HG03064 (cell line): ENCODE measurements at regions not wholly inside any gene's neighbourhood (a gene's known extent, or its start where the extent isn't known, plus 50 kb on each side); places are given as distances from the start of the nearest gene placed in this dataset.
"Not testable (repeated sequence)": the region's sequence is repeated elsewhere in the genome, so short reads cannot be mapped to it uniquely, and the experiment has no call there.

Source experiments
- ATAC-seq: cut with Tn5 transposase; IDR thresholded peaks from one replicate; pipeline ENCODE4 v1.9.1; 2021; ENCODE audit warnings: low read depth; ENCODE audit not compliant: unreplicated experiment

GRCh38 chr2:208916881-208917280 lies 507.0 kb upstream of the MAP2 start:
- ATAC-seq = no peak

DNA sequence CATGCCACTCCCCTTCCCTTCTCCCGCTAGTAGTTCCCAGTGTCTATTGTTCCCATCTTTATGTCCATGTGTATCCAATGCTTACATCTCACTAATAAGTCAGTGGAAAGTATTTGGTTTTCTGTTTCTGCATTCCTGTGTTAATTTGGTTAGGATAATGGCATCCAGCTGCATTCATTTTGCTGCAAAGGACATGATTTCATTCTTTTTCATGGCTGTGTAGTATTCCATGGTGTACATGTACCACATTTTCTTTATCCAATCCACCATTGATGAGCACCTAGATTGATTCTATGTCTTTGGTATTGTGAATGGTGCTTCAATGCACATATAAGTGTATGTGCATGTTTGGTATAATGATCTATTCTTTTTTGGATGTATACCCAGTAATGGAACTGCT lies 502.5 kb upstream of the MAP2 start:
- ATAC-seq = not testable (repeated sequence)

GRCh38 chr2:208927867-208928266 lies 496.0 kb upstream of the MAP2 start:
- ATAC-seq = no peak

DNA sequence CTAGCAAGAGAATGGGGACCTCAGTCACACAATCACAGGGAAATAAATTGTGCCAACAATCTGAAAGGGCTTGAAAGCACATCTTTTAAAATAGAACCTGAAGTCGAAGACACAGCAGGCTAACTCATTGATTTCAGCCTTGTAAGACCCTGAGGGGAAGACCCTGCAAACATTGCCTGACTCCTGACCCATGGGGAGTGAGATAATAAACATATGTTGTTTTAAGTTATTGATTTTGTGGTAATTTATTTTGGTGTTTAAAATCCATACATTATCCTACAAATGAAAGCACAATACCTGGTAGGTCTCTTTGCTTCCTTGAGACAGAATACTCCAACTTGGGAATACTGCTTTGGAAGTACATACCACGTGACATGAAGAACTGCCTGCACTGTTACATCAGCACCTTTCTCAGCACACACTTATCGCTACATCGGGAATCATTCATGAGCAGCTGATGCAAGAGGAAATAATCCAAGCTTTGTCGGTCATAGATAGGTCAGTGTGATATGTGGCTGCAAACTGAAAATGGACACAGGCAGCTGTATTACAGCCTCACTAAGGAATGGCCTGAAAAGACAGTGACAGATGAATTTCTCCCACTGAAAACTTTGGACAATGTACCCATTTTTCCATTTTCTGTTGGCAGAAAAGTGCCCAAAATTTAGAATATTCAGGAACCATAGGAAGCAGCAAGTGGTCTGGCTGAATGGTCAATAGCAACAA lies 494.5 kb upstream of the MAP2 start:
- ATAC-seq = no peak

GRCh38 chr2:208929894-208930427 lies 493.9 kb upstream of the MAP2 start:
- ATAC-seq = no peak

GRCh38 chr2:208935531-208935930 lies 488.3 kb upstream of the MAP2 start:
- ATAC-seq = no peak

DNA sequence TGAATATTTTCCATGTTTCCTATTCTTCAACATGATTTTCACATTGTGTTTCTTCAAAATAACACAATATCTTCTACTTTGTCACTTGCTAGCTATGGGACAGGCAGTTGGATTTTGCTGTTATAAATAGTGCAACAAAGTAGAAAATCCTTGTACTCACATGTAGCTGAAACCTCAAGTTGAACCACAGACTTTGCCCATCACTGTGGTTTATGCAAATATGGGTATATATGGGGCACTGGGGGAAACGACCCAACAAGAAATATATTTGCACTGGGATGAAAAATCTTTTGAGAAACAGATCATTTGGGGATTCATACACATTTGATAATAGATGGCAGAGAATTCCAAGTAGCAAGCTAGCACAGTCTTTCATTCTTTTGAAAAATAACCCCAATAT lies 486.3 kb upstream of the MAP2 start:
- no peak for ATAC-seq

DNA sequence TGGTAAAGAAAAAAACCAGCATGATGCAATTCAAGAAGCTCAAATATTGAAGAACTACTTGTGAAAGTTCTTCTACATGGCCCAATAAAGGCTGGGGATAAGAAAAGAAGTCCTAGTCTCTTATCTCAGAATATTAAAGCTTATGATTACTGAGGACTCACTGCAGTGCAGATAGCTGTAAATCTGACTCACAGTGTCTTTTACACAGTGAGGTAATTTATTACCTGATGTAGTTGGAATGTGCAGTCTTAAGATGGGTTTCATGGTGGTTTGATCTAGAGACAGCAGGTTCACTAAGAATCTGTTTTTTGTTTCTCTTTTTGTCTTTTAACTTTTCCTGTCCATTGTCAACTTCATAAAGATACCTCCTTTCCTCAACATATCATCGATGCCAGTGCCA lies 484.0 kb upstream of the MAP2 start:
- ATAC-seq = no peak

DNA sequence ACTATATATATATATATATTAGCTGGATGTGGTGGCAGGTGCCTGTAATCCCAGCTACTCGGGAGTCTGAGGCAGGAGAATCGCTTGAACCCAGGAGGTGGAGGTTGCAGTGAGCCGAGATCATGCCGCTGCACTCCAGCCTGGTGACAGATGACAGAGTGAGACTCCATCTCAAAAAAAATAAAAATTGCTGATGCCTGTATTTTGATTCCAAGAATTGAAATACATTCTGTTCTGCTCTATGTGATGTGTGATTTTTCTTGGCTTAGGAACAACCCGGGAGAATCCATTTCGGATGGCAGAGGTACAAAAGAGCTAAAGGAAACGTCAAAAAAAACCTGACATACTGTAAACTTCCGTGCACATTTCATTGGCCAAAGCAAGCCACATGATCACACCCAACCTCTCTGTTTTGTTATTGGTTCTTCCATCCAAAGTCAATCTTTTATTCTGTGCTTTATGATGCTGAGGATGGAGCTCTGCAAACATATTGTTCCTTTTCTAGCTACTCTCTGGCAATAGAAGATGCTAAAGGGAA lies 478.1 kb upstream of the MAP2 start:
- no peak for ATAC-seq

DNA sequence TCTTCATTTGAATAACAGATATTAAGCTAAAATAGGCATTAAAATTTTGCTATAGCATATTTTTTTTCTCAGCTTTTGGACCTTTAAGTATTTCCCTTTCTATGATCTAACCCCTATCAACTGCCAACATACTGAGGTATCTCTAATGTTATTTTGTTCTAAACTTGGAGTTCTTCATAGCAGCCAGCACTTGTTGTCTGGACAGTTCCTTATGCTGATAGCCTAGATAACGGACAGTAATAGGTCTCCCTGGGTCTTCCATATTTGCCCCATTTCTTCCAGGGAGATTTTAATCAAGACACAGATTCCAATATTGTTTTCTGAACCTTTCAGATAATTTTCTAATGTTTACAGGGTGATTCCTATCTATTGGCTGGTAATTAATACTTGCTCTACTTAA lies 475.8 kb upstream of the MAP2 start:
- no peak for ATAC-seq

- no peak for ATAC-seq
Observed at GRCh38 chr2:208970070-208970469, 453.8 kb upstream of the MAP2 start.

- ATAC-seq = no peak
Observed at GRCh38 chr2:208977582-208977981, 446.3 kb upstream of the MAP2 start.

DNA sequence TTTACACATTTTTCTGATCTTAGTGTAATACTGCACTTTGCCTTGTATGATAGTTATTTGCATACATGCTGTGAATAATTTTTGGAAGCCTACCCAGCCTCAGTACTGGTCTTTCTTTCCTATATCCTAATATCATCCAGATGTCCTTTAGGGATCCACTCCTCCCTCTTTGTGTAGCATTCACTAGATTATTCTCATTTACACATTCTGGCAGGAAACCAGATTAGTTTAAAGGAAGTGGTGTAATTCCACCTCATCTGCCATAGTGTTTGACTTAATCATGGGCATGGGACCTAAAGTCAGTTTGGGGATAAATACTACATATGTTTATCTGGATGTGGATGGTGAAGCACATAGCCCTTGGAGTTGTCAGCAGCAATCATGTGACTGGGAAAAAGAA lies 444.9 kb upstream of the MAP2 start:
- ATAC-seq = no peak

- no peak for ATAC-seq
Observed at GRCh38 chr2:208980321-208980720, 443.5 kb upstream of the MAP2 start.

GRCh38 chr2:208982831-208983230 lies 441.0 kb upstream of the MAP2 start:
- no peak for ATAC-seq

DNA sequence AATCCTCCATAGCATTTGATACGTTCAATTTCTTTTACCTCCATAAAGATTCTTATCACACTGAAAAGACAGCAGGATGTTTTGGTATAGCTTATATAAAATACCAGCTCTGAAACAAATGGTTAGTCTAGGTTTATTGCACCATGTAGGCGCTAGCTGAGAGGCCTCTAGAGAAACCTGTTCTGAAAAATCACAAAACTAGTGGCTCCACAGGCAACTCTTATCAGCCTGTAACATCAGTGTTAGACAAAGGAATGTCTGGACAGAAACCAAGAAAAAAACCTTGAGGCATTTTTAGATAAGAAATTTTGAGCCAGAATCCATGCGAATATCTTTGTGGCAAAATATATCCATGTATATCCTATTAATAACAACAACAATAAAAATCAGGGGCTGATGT lies 440.4 kb upstream of the MAP2 start:
- ATAC-seq = no peak

DNA sequence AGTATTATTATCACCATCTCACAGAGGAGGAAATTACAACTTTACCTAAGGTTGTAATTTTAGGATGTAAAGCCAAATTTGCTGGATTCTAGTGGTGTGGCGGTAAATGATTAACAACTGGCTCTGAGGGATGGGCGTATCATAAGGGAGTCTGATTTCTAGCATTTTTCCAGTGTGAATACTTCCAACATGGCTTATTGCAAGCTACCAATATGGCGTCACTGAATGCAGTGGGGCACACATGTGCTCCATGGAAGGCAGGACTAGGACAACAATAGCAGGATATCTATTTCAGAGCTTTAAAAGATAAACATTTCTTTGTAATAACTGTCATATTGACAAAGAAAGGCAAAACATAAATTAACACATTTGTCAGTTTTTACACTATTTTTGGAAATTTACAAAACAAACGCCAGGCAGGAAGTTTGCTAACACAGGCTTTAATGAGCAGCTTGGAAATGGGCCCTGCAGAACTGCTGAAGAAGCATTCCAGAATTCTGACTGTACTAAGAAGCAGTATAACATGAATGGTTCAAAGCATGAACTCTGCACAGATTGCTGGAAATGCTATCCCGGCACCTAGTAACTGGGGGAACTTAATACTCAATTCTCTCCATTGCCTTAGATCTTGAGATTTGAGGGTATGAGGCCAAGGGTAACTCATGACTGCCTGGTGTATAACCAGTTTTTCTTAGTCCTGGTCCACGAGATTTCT lies 439.3 kb upstream of the MAP2 start:
- ATAC-seq = no peak

- no peak for ATAC-seq
Observed at GRCh38 chr2:208985644-208986043, 438.2 kb upstream of the MAP2 start.

GRCh38 chr2:208990716-208991115 lies 433.1 kb upstream of the MAP2 start:
- no peak for ATAC-seq

DNA sequence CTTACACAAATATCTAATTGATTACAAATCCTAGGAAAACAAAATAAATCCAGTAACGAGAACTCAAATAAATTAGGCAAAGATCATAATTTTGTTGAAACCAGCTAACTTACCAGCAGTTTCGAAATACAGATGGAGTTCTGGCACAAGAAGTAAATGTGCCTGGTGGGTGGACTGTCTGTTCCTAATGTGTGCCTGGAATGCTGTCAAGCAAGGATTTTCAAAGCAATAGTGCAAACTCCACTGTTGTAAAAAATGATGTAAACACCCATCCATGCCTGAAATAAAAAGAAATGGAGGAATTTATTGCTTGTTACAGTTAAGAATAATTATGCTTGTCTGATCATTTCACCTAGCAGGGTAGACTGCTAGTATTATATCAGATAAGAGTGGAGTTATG lies 423.9 kb upstream of the MAP2 start:
- no peak for ATAC-seq

DNA sequence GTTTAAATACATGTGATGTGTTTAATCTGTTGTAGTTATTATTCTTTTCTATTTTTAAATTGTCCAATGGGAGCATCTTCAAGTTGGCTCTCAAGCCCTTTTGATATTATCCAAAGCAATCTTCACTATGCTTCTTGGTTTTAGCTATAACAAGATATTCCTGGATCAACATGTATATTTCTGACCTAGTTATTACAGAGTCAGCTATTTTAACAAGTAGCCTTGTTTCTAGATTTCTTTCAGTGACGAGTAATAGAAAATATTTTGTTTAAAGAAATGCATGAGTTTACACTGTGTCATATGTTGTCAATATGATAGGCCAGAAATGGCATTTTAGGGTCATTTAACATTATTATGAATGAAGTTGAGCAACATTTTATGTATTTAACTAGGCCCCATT lies 421.8 kb upstream of the MAP2 start:
- ATAC-seq = no peak

- ATAC-seq = no peak
Observed at GRCh38 chr2:209005371-209005770, 418.5 kb upstream of the MAP2 start.
